ENCODE measurements at regions not wholly inside any gene's neighbourhood (a gene's known extent, or its start where the extent isn't known, plus 50 kb on each side); places are given as distances from the start of the nearest gene placed in this dataset.

GRCh38 chrX:139078342-139078741 lies 366.8 kb upstream of the FGF13 start:
- ATAC-seq, result no peak
- no peaks in the 10 kb centered on the region for H3K9me2 ChIP-seq (ENCODE audit: insufficient read depth)
- no peak overlapping the region for H3K27ac ChIP-seq (ENCODE audit: low read depth)
- Mint-ChIP-seq H3K27me3 (ENCODE audit: insufficient read depth, low read depth, poor library complexity) (no peaks in the 10 kb centered on the region), H3K27ac (no peak overlapping the region), H3K9me3 (no peaks in the 10 kb centered on the region), H3K4me3 (no peak overlapping the region), H3K4me1 (peaks cover 9% of the 10 kb centered on the region; the same call in 2 of the 3 replicates), H3K36me3 (ENCODE audit: low read depth) (no peaks in the 10 kb centered on the region)
- no peaks in the 10 kb centered on the region for H3F3A ChIP-seq (replicated peaks; ENCODE audit: low read depth)
- no peak for TF ChIP-seq NANOG (IDR thresholded peaks at IDR 0.05; ENCODE audit: borderline replicate concordance)
- TF ChIP-seq CTCF (conservative IDR thresholded peaks at IDR 0.05; ENCODE audit: low read depth in 2 of 2), result no peak
- no peak for TF ChIP-seq EZH2 (IDR thresholded peaks at IDR 0.05; ENCODE audit: low read depth, unreplicated experiment)
- no peak for TF ChIP-seq ZNF331 (CRISPR knock-in tag; IDR thresholded peaks at IDR 0.05; ENCODE audit: low read depth)
- TF ChIP-seq ETS1 (IDR thresholded peaks at IDR 0.05), result no peak
- TF ChIP-seq EZH2phosphoT487 (IDR thresholded peaks at IDR 0.05; ENCODE audit: unreplicated experiment), result no peak
- no peak overlapping the region for H2AFZ ChIP-seq
- H3K36me3 ChIP-seq (ENCODE audit: insufficient read depth), result no peaks in the 10 kb centered on the region
- H3K4me1 ChIP-seq (ENCODE audit: insufficient read depth), result no peaks in the 10 kb centered on the region
- H3K79me2 ChIP-seq (replicated peaks; ENCODE audit: insufficient read depth), result no peaks in the 10 kb centered on the region
- no peaks in the 10 kb centered on the region for H4K20me1 ChIP-seq (replicated peaks; ENCODE audit: insufficient read depth)
- no peaks in the 10 kb centered on the region for H3K27me3 ChIP-seq (ENCODE audit: insufficient read depth)
- no peak overlapping the region for H3K4me3 ChIP-seq
- H3K4me2 ChIP-seq, result no peak overlapping the region
- no peak for DNase-seq (ENCODE audit: low spot score)

- no peaks in the 10 kb centered on the region for H3K36me3 ChIP-seq (ENCODE audit: insufficient read depth)
- ATAC-seq, result no peak
- H3K4me2 ChIP-seq, result no peak overlapping the region
- TF ChIP-seq POLR2AphosphoS5 (IDR thresholded peaks at IDR 0.05; ENCODE audit: low read depth) (no peak), STAT1 (IDR thresholded peaks at IDR 0.05; ENCODE audit: unreplicated experiment) (no peak), ZNF331 (CRISPR knock-in tag; IDR thresholded peaks at IDR 0.05; ENCODE audit: low read depth) (no peak), JUNB (IDR thresholded peaks at IDR 0.05; ENCODE audit: unreplicated experiment) (no peak), CREB1 (CRISPR knock-in tag; IDR thresholded peaks at IDR 0.05; ENCODE audit: low read depth) (no peak), ZNF114 (CRISPR knock-in tag; IDR thresholded peaks at IDR 0.05) (no peak), ETS1 (IDR thresholded peaks at IDR 0.05) (no peak)
Observed at GRCh38 chrX:139077281-139078250, 366.0 kb upstream of the FGF13 start.

More at GRCh38 chrX:139077281-139078250, 366.0 kb upstream of the FGF13 start:
- H3K27me3 Mint-ChIP-seq (ENCODE audit: insufficient read depth, low read depth, poor library complexity), result no peaks in the 10 kb centered on the region
- peaks cover 9% of the 10 kb centered on the region; the same call in 2 of the 3 replicates for H3K4me1 Mint-ChIP-seq
- H3K4me1 ChIP-seq (ENCODE audit: insufficient read depth), result no peaks in the 10 kb centered on the region
- no peaks in the 10 kb centered on the region for H3K9me3 Mint-ChIP-seq
- no peak overlapping the region for H3K27ac ChIP-seq (ENCODE audit: low read depth)
- no peak overlapping the region for H3K4me3 ChIP-seq
- no peaks in the 10 kb centered on the region for H3K9me2 ChIP-seq (ENCODE audit: insufficient read depth)
- H3K27ac Mint-ChIP-seq, result no peak overlapping the region
- H3K4me3 Mint-ChIP-seq, result no peak overlapping the region
- no peaks in the 10 kb centered on the region for H3F3A ChIP-seq (replicated peaks; ENCODE audit: low read depth)
- no peak overlapping the region for H2AFZ ChIP-seq
- no peaks in the 10 kb centered on the region for H3K79me2 ChIP-seq (replicated peaks; ENCODE audit: insufficient read depth)
- no peak for DNase-seq (ENCODE audit: low spot score)
- H3K27me3 ChIP-seq (ENCODE audit: insufficient read depth), result no peaks in the 10 kb centered on the region
- no peaks in the 10 kb centered on the region for H4K20me1 ChIP-seq (replicated peaks; ENCODE audit: insufficient read depth)
- no peaks in the 10 kb centered on the region for H3K36me3 Mint-ChIP-seq (ENCODE audit: low read depth)
